HL-60 (cell line): ENCODE measurements at regions not wholly inside any gene's neighbourhood (a gene's known extent, or its start where the extent isn't known, plus 50 kb on each side); places are given as distances from the start of the nearest gene placed in this dataset.

ENCODE experiments used
- TF ChIP-seq, protein P1 (sequence below): IDR thresholded peaks from one replicate; pipeline ENCODE4 v1.5.1; 2011; ENCODE audit warnings: low read length, control low read depth, inconsistent platforms; ENCODE audit not compliant: insufficient read depth
- TF ChIP-seq, protein P2 (sequence below): IDR thresholded peaks from 2 replicates; pipeline ENCODE4 v1.6.1; 2012; ENCODE audit warnings: low read depth; ENCODE audit not compliant: insufficient replicate concordance

DNA sequence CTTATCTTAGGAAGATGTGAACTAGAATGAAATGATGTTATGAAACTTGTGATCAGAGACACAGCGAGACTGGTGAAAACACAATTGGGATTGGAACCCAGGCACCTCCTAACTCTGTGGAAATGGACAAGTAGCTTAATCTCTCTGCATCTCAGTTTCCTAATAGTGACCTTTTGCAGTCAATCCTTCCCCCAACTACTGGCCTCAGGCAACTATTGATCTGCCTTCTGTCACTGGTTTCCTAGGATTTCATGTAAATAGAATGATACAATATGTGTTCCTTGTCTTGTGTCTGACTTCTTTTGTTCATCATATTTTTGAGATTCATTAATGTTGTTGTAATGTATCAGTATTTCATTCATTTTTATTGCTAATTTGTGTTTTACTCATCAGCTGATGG is 341.7 kb downstream of the REEP3 start:
- TF ChIP-seq, protein P1, sequence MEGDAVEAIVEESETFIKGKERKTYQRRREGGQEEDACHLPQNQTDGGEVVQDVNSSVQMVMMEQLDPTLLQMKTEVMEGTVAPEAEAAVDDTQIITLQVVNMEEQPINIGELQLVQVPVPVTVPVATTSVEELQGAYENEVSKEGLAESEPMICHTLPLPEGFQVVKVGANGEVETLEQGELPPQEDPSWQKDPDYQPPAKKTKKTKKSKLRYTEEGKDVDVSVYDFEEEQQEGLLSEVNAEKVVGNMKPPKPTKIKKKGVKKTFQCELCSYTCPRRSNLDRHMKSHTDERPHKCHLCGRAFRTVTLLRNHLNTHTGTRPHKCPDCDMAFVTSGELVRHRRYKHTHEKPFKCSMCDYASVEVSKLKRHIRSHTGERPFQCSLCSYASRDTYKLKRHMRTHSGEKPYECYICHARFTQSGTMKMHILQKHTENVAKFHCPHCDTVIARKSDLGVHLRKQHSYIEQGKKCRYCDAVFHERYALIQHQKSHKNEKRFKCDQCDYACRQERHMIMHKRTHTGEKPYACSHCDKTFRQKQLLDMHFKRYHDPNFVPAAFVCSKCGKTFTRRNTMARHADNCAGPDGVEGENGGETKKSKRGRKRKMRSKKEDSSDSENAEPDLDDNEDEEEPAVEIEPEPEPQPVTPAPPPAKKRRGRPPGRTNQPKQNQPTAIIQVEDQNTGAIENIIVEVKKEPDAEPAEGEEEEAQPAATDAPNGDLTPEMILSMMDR, result no peak
- TF ChIP-seq, protein P2, sequence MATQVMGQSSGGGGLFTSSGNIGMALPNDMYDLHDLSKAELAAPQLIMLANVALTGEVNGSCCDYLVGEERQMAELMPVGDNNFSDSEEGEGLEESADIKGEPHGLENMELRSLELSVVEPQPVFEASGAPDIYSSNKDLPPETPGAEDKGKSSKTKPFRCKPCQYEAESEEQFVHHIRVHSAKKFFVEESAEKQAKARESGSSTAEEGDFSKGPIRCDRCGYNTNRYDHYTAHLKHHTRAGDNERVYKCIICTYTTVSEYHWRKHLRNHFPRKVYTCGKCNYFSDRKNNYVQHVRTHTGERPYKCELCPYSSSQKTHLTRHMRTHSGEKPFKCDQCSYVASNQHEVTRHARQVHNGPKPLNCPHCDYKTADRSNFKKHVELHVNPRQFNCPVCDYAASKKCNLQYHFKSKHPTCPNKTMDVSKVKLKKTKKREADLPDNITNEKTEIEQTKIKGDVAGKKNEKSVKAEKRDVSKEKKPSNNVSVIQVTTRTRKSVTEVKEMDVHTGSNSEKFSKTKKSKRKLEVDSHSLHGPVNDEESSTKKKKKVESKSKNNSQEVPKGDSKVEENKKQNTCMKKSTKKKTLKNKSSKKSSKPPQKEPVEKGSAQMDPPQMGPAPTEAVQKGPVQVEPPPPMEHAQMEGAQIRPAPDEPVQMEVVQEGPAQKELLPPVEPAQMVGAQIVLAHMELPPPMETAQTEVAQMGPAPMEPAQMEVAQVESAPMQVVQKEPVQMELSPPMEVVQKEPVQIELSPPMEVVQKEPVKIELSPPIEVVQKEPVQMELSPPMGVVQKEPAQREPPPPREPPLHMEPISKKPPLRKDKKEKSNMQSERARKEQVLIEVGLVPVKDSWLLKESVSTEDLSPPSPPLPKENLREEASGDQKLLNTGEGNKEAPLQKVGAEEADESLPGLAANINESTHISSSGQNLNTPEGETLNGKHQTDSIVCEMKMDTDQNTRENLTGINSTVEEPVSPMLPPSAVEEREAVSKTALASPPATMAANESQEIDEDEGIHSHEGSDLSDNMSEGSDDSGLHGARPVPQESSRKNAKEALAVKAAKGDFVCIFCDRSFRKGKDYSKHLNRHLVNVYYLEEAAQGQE, result no peak
